ENCODE measurements at regions not wholly inside any gene's neighbourhood (a gene's known extent, or its start where the extent isn't known, plus 50 kb on each side); places are given as distances from the start of the nearest gene placed in this dataset.
A peak's percentile ranks its signal among the peaks of the same experiment; 100 is the strongest.
"Not testable (repeated sequence)": the region's sequence is repeated elsewhere in the genome, so short reads cannot be mapped to it uniquely, and the experiment has no call there.

GRCh38 chr9:29066141-29066640, 1492.9 kb upstream of the C9orf72 start:
- POLR2A ChIA-PET (ENCODE audit: low non-redundant PET) = no interaction called here
- CTCF ChIA-PET = interaction anchor here (0.6 to 0.7 kb wide), 2 partner anchors 26 to 146 kb away, joined by 3 to 4 read pairs; no protein-coding TSS in a partner anchor
- TF ChIP-seq CTCF (conservative IDR thresholded peaks at IDR 0.05; ENCODE audit: low read depth) = no peak
- H3K27ac ChIP-seq = no peak overlapping the region
- no peak for DNase-seq (ENCODE audit: low spot score)

DNA sequence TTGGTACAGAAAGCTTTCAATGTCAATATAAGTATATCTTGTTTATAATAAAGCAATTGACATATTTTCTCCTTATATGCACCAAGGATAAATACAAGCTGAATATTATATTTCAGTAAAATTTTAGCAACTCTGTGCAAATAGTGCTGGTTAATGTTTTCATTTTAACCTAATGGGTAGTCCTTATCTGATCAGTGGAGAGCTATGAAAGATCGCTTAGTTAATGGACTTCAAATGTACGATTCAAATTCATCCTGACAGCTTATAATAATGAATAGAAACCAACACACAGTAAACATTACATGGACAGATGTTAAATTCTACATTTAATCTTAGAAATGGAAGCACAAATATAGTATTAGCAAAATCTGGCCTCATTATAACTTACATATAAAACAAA, 1495.2 kb upstream of the C9orf72 start:
- no peak for TF ChIP-seq CTCF (conservative IDR thresholded peaks at IDR 0.05; ENCODE audit: low read depth)
- H3K27ac ChIP-seq = no peak overlapping the region
- ChIA-PET CTCF (interaction anchor here (0.7 to 0.8 kb wide), 2 partner anchors 49 to 765 kb away, joined by 3 read pairs; no protein-coding TSS in a partner anchor), POLR2A (ENCODE audit: low non-redundant PET) (no interaction called here)
- no peak for DNase-seq (ENCODE audit: low spot score)

GRCh38 chr9:29069376-29069775, 1496.1 kb upstream of the C9orf72 start:
- no peak for TF ChIP-seq CTCF (conservative IDR thresholded peaks at IDR 0.05; ENCODE audit: low read depth)
- CTCF ChIA-PET = no interaction called here
- no peak overlapping the region for H3K27ac ChIP-seq
- POLR2A ChIA-PET (ENCODE audit: low non-redundant PET) = no interaction called here
- DNase-seq (ENCODE audit: low spot score) = no peak

GRCh38 chr9:29078063-29078666, 1504.9 kb upstream of the C9orf72 start:
- H3K27ac ChIP-seq = no peak overlapping the region
- TF ChIP-seq CTCF (conservative IDR thresholded peaks at IDR 0.05; ENCODE audit: low read depth) = no peak
- ChIA-PET CTCF (interaction anchor here (0.7 kb wide), 1 partner anchor 1282 kb away, joined by 3 read pairs; no protein-coding TSS in a partner anchor), POLR2A (ENCODE audit: low non-redundant PET) (no interaction called here)
- peak; percentile 73 for DNase-seq (ENCODE audit: low spot score)

- no peak overlapping the region for H3K27ac ChIP-seq
- ChIA-PET CTCF (interaction anchor here (0.6 kb wide), 1 partner anchor 62 kb away, joined by 3 read pairs; no protein-coding TSS in a partner anchor), POLR2A (ENCODE audit: low non-redundant PET) (no interaction called here)
- TF ChIP-seq CTCF (conservative IDR thresholded peaks at IDR 0.05; ENCODE audit: low read depth) = no peak
- no peak for DNase-seq (ENCODE audit: low spot score)
Observed at GRCh38 chr9:29100762-29101161, 1527.5 kb upstream of the C9orf72 start.

DNA sequence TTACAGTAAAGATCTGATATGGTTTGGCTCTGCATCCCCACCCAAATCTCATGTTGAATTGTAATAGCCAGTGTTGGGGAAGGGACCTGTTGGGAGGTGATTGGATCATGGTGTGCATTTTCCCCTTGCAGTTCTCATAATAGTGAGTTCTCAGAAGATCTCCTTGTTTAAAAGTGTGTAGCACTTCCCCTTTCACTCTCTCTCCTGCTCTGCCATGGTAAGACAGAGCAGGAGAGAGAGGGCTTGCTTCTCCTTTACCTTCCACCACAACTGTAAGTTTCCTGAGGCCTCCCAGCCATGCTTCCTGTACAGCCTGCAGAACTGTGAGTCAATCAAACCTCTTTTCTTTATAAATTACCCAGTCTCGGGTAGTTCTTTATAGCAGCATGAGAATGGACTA, 1530.9 kb upstream of the C9orf72 start:
- POLR2A ChIA-PET (ENCODE audit: low non-redundant PET); H3K27ac ChIP-seq; DNase-seq (ENCODE audit: low spot score): not testable (repeated sequence)
- CTCF ChIA-PET = interaction anchor here (0.7 kb wide), 1 partner anchor 27 kb away, joined by 3 read pairs; no protein-coding TSS in a partner anchor

DNA sequence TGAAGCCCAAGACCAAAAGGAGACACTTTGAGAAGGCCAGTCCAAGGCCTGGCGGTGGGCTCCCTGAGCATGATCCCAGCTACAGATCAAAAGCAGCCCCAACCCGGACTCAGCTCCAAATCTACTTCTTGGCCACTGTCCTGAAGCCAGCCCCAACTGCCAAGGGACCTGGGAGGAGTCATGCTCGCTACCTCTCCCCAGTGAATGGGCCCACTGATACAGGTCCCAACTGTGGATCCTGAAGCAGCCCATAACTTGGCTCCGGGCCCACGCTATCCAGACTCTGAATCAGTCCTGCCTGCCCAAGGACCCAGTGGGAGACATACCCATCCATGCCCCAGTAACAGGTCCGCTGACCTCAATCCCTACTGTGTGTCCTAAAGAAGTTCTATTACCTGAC, 1545.3 kb upstream of the C9orf72 start:
- H3K27ac ChIP-seq = no peak overlapping the region
- ChIA-PET POLR2A (ENCODE audit: low non-redundant PET) (no interaction called here), CTCF (interaction anchor here (0.7 kb wide), 1 partner anchor 29 kb away, joined by 4 read pairs; no protein-coding TSS in a partner anchor)
- DNase-seq (ENCODE audit: low spot score) = no peak
- no peak for TF ChIP-seq CTCF (conservative IDR thresholded peaks at IDR 0.05; ENCODE audit: low read depth)

Measured in RWPE1 (cell line).